ENCODE measurements at regions not wholly inside any gene's neighbourhood (a gene's known extent, or its start where the extent isn't known, plus 50 kb on each side); places are given as distances from the start of the nearest gene placed in this dataset.
"Not testable (repeated sequence)": the region's sequence is repeated elsewhere in the genome, so short reads cannot be mapped to it uniquely, and the experiment has no call there.

- no peak for DNase-seq
These were observed 288.3 kb upstream of the AMIGO2 start for GRCh38 chr12:47367912-47368537.

GRCh38 chr12:47366579-47366978 lies 286.8 kb upstream of the AMIGO2 start:
- DNase-seq, result no peak

GRCh38 chr12:47366157-47366556 lies 286.4 kb upstream of the AMIGO2 start:
- DNase-seq, result no peak

GRCh38 chr12:47365443-47366076 lies 285.8 kb upstream of the AMIGO2 start:
- not testable (repeated sequence) for DNase-seq

- DNase-seq, result no peak
These were observed 284.5 kb upstream of the AMIGO2 start for GRCh38 chr12:47364261-47364660.

GRCh38 chr12:47362126-47362705 lies 282.5 kb upstream of the AMIGO2 start:
- DNase-seq, result no peak

- DNase-seq, result no peak
These were observed 281.7 kb upstream of the AMIGO2 start for GRCh38 chr12:47361389-47362021.

- peak; percentile 65 for DNase-seq
These were observed 281.1 kb upstream of the AMIGO2 start for GRCh38 chr12:47360771-47361388.

GRCh38 chr12:47360093-47360480 lies 280.3 kb upstream of the AMIGO2 start:
- no peak for DNase-seq

- DNase-seq, result no peak
These were observed 279.7 kb upstream of the AMIGO2 start for GRCh38 chr12:47359310-47360092.

GRCh38 chr12:47357006-47357405 lies 277.2 kb upstream of the AMIGO2 start:
- DNase-seq, result not testable (repeated sequence)

- peak; percentile 50 for DNase-seq
These were observed 276.5 kb upstream of the AMIGO2 start for GRCh38 chr12:47356129-47356700.

GRCh38 chr12:47353508-47353907 lies 273.7 kb upstream of the AMIGO2 start:
- no peak for DNase-seq

- DNase-seq, result no peak
These were observed 272.3 kb upstream of the AMIGO2 start for GRCh38 chr12:47352067-47352466.

- DNase-seq, result no peak
These were observed 271.8 kb upstream of the AMIGO2 start for GRCh38 chr12:47351526-47351925.

GRCh38 chr12:47350062-47350408 lies 270.3 kb upstream of the AMIGO2 start:
- DNase-seq, result no peak

- no peak for DNase-seq
These were observed 269.6 kb upstream of the AMIGO2 start for GRCh38 chr12:47349137-47350061.

GRCh38 chr12:47348206-47348605 lies 268.4 kb upstream of the AMIGO2 start:
- no peak for DNase-seq

GRCh38 chr12:47346251-47347019 lies 266.7 kb upstream of the AMIGO2 start:
- no peak for DNase-seq

Measured in GF-D8 (cell line).